GM19035 (cell line): ENCODE measurements at regions not wholly inside any gene's neighbourhood (a gene's known extent, or its start where the extent isn't known, plus 50 kb on each side); places are given as distances from the start of the nearest gene placed in this dataset.

ENCODE experiments used
- ATAC-seq: cut with Tn5 transposase; IDR thresholded peaks from one replicate; pipeline ENCODE4 v1.9.1; 2021; ENCODE audit not compliant: unreplicated experiment

GRCh38 chr5:17428176-17428800 lies 69.7 kb upstream of the TAF11L2 start:
- no peak for ATAC-seq

DNA sequence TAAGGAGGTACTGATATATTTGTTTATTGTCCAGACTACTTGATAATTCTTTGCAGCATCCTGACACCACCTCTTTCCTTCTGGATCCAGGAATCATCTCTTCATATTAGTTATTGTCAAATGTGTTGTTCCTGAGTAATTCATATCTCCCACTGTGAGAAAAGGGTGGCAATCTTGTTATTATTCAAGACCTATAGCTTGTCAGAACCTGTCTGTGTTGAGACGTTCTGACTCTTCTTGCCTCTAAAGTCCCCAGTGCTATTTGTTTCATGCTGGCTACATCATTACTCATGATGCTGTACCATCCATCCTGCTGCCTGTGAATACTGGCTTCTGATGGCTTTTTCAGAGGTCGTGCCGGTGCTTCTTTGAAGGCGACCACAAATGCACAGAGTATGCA lies 68.7 kb upstream of the TAF11L2 start:
- no peak for ATAC-seq

- no peak for ATAC-seq
These were observed 67.8 kb upstream of the TAF11L2 start for GRCh38 chr5:17430241-17430640.

DNA sequence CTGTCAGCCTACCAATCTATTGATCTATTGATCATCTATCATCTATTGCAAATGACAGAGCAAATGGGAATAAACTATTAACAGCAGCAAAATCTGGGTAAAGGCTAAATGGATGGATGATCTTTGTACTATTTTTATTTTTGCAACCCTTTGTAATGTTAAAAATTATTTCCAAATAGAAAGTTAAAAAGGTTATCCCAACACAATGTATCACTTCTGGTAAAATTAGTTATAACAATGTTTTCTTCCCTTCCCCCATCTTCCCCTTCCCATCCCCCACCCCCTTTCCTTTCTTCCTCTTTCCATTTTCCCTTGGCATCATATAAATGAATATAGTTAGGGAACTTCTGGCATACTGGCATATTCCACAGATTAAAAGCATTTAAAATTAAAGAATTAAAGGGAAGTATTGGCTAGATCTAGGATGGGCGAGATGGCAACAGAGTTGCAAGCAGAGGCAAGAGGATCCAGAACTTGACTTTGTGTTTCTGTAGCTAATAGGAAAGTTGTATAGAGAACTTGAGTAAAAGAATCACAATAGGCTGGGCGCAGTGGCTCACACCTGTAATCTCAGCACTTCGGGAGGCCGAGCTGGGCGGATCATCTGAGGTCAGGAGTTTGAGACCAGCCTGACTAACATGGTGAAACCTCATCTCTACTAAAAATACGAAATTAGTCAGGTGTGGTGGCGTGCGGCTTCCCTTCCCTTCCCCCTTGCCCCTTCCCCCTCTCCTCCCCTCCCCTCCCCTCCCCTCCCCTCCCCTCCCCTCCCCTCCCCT lies 66.6 kb upstream of the TAF11L2 start:
- no peak for ATAC-seq

DNA sequence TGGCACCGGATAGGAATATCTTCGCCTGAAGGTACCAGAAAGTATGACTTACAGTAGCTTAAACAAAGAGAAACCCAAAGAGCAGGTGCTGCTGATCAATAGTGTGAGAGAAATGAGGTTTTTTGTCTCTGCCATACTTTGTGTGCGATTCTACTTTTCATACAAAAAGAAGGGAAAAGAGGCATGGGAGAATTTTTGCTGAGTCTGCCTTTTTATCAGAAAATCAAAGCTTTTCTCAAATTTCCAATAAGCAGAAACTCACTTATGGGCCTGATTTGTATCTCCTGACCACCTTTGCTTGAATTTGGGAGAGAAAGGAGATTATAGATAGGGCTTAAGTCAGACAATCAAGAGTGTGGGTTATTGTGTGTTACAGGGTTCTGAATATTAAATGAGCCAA lies 65.5 kb upstream of the TAF11L2 start:
- no peak for ATAC-seq

GRCh38 chr5:17433406-17433805 lies 64.6 kb upstream of the TAF11L2 start:
- ATAC-seq: no peak

- ATAC-seq: no peak
These were observed 63.0 kb upstream of the TAF11L2 start for GRCh38 chr5:17434982-17435381.

GRCh38 chr5:17436350-17436749 lies 61.7 kb upstream of the TAF11L2 start:
- ATAC-seq: peak; percentile 45

DNA sequence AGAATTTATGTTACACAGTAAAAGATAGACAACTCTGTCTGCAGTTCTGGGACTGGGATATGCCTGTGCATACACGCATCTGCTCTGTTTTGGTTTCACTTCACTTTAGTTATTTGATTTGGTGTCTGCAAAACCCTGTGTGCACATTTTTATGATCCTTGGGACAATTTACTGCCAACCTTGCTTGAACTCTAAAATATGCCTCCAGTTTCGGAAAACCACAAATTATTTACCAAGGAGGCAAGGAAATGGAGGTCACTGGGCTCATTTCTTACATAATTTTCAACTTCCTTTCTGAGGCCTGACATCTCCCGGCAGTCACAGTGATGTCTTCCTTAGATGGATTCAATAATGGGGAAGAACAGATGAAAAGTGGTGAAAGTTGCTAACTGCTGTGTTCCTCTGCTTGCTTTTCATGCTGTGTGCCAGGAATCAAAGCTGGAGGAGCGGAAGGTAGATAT lies 61.2 kb upstream of the TAF11L2 start:
- peak; percentile 80 for ATAC-seq

DNA sequence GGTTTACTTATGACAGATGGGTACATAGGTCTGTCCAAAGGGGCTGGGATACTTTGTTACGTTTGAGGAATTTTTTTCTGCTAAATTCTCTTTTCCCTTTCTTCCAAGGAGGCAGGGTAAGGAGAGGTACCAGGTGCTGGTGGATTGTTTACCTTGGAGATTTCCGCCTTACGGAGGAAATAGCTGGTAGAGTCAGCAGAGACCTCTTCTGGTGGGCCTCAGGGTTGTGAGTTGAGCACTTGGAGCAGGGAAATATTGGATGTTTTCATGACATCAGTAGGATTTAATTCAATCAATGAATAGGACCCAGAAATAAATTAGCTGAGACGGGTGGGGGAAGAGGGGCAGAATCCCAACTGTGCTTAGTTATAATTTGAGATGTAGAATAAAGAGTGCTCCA lies 60.0 kb upstream of the TAF11L2 start:
- ATAC-seq: no peak

DNA sequence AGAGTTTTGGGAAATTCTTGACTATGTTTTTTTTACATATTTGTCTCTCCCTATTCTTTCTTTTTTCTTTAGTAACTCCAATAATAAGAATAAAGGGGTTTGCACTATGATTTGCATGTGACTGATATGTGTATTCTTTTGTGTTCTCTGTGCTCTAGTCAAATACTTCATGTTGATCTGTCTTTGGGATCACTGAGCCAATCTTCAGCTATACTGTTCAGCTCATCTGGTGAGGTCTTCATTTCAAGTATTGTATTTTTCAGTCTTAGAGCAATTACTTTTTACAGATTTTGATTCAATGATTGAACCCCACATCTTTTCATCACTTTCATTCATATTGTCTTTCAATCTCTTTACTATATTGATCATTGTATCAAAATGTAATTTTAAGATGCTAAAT lies 58.1 kb upstream of the TAF11L2 start:
- no peak for ATAC-seq

DNA sequence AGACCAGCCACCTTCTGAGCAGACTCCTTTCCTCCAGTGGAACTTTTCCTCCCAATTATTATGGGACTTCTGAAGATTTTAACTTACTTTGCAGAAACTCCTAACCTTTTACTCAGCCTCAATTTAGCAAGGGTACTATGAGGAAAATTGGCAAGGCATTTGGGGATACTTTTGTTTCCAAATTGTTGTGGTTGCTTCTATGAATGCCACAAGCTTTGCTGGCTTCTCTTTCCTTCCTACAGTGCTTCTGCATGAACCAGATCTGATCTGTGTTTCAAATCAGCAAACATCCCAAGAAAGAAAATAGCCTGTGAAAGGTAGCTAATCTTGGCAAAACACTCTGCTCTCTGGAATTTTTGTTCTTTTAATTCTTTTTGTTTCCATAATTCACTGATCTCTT lies 57.3 kb upstream of the TAF11L2 start:
- no peak for ATAC-seq

DNA sequence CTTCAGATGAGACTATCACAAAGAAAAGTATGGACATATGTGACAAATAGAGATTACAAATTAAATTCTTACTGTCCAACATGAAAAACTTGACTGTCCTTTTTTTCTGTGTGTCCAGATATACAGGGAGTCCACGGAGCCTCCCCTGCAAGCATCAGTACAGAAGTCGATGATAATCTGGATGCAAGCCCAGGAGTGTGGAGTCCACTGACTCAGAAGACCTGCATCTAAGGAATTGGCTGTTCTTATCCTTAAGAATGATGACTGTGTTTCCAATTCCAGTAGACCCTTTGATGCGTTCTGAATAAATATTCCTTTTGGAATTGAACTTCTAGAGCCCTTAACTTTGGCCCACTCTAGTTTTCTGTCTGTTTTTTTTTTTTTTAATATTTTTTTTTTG lies 56.7 kb upstream of the TAF11L2 start:
- no peak for ATAC-seq

- ATAC-seq: no peak
These were observed 54.5 kb upstream of the TAF11L2 start for GRCh38 chr5:17443333-17444130.

DNA sequence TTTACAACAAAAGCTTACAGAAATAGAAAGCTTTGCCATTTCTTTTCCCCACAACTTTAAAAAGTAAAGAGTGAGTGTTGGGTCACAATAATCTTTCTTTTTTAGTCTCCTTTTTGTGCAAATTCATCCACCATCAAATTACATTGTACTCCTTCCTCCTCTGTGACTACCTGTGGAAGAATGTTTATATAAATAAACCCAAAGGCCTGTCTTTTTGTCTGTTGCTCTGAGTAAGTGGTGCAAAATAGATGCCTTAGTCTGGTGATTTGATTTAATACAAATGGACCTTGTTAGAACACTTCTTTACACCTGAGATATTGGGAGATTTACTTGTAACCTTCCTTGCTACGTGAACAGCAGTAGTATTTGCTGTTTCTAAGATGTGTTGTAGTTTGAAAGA lies 53.5 kb upstream of the TAF11L2 start:
- ATAC-seq: no peak

DNA sequence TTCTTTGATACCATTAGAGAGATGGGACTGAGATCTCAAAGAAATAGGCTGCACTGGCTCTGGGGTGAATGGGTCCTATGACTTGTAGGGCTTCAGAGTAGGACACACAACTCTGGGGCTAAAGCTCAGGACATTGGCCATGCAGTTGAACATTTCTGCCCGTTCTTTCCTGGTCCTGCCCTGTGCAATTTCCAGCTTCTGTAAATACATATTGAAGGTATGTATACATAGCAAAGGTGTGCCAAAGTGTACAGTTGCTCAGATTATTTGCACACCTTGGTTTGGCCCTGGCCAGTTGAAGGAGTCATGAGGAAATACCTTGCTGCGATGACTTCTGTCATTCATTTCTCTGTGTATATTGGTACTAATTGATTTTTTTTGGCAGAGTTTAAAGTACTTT lies 52.8 kb upstream of the TAF11L2 start:
- ATAC-seq: no peak
